GM19240 (cell line): ENCODE measurements at regions not wholly inside any gene's neighbourhood (a gene's known extent, or its start where the extent isn't known, plus 50 kb on each side); places are given as distances from the start of the nearest gene placed in this dataset.

Experiments
- DNase-seq: peaks from one replicate; pipeline ENCODE4 v3.0.0; 2011; ENCODE audit warnings: low spot score; ENCODE audit not compliant: insufficient read length

- DNase-seq: no peak
Measured at GRCh38 chr18:11199477-11199876, 50.1 kb upstream of the PIEZO2 start.
